Trophoblast cell (in vitro differentiated cells and primary cell): ENCODE measurements at regions not wholly inside any gene's neighbourhood (a gene's known extent, or its start where the extent isn't known, plus 50 kb on each side); places are given as distances from the start of the nearest gene placed in this dataset.
"Not testable (repeated sequence)": the region's sequence is repeated elsewhere in the genome, so short reads cannot be mapped to it uniquely, and the experiment has no call there.

Experiments
- DNase-seq, 2 donors: peaks; one replicate each; pipeline ENCODE4 v3.0.0-alpha.2; 2016
- H2AFZ ChIP-seq: 2 replicates; pipeline ENCODE4 v1.6.1; 2013; ENCODE audit warnings: low read length, moderate library complexity, mild to moderate bottlenecking; ENCODE audit not compliant: insufficient read depth, poor library complexity
- H2AK5ac ChIP-seq: 2 replicates; pipeline ENCODE4 v1.6.1; 2013; ENCODE audit warnings: mild to moderate bottlenecking, low read length
- H2BK120ac ChIP-seq: 2 replicates; pipeline ENCODE4 v1.6.1; 2013; ENCODE audit warnings: low read length, mild to moderate bottlenecking, moderate library complexity; ENCODE audit not compliant: insufficient read depth, poor library complexity
- H2BK12ac ChIP-seq: 2 replicates; pipeline ENCODE4 v1.6.1; 2013; ENCODE audit warnings: mild to moderate bottlenecking, low read length, moderate library complexity
- H2BK5ac ChIP-seq: 2 replicates; pipeline ENCODE4 v1.6.1; 2013; ENCODE audit warnings: low read length, low read depth, moderate library complexity, mild to moderate bottlenecking; ENCODE audit not compliant: poor library complexity
- H3K14ac ChIP-seq: 2 replicates; pipeline ENCODE4 v1.6.1; 2013; ENCODE audit warnings: mild to moderate bottlenecking, low read length
- H3K18ac ChIP-seq: 2 replicates; pipeline ENCODE4 v1.6.1; 2013; ENCODE audit warnings: mild to moderate bottlenecking, low read length
- H3K23ac ChIP-seq: 2 replicates; pipeline ENCODE4 v1.6.1; 2013; ENCODE audit warnings: low read length
- H3K27ac ChIP-seq: 2 replicates; pipeline ENCODE4 v1.5.1; 2013; ENCODE audit warnings: low read depth, mild to moderate bottlenecking, inconsistent platforms, low read length, moderate library complexity
- H3K27me3 ChIP-seq: 2 replicates; pipeline ENCODE4 v1.6.1; 2013; ENCODE audit warnings: inconsistent platforms, mild to moderate bottlenecking, low read length, moderate library complexity; ENCODE audit not compliant: insufficient read depth
- H3K36me3 ChIP-seq, 2 experiments: 1 replicate in 1 of 2; 2 replicates in 1 of 2; pipeline ENCODE4 v1.6.1; 2013; ENCODE audit warnings: low read length in 2 of 2, mild to moderate bottlenecking in 2 of 2, moderate library complexity in 1 of 2; ENCODE audit not compliant: insufficient read depth in 2 of 2, control insufficient read depth in 1 of 2
- H3K4ac ChIP-seq: 2 replicates; pipeline ENCODE4 v1.6.1; 2013; ENCODE audit warnings: low read depth, mild to moderate bottlenecking, low read length, moderate library complexity
- H3K4me1 ChIP-seq, 2 experiments: 1 replicate in 1 of 2; 2 replicates in 1 of 2; pipeline ENCODE4 v1.6.1; 2013; ENCODE audit warnings: low read length in 2 of 2, mild to moderate bottlenecking in 2 of 2, moderate library complexity in 1 of 2; ENCODE audit not compliant: insufficient read depth in 2 of 2, control insufficient read depth in 1 of 2
- H3K4me2 ChIP-seq: 2 replicates; pipeline ENCODE4 v1.6.1; 2013; ENCODE audit warnings: inconsistent platforms, mild to moderate bottlenecking, low read length, moderate library complexity
- H3K4me3 ChIP-seq: 2 replicates; pipeline ENCODE4 v1.5.1; 2013; ENCODE audit warnings: mild to moderate bottlenecking, low read depth, low read length, inconsistent platforms
- H3K79me1 ChIP-seq: one replicate; pipeline ENCODE4 v1.6.1; 2013; ENCODE audit warnings: low read length
- H3K79me2 ChIP-seq: 2 replicates; pipeline ENCODE4 v1.6.1; 2013; ENCODE audit warnings: low read length, mild to moderate bottlenecking; ENCODE audit not compliant: control insufficient read depth, insufficient read depth, poor library complexity
- H3K9ac ChIP-seq: 2 replicates; pipeline ENCODE4 v1.6.1; 2013; ENCODE audit warnings: mild to moderate bottlenecking, low read length
- H3K9me3 ChIP-seq: 2 replicates; pipeline ENCODE4 v1.6.1; 2013; ENCODE audit warnings: low read depth, mild to moderate bottlenecking, control low read depth, inconsistent platforms, low read length; ENCODE audit not compliant: insufficient read depth
- H4K12ac ChIP-seq: 2 replicates; pipeline ENCODE4 v1.6.1; 2013; ENCODE audit warnings: low read depth, mild to moderate bottlenecking, low read length, moderate library complexity
- H4K8ac ChIP-seq: 2 replicates; pipeline ENCODE4 v1.6.1; 2013; ENCODE audit warnings: low read depth, mild to moderate bottlenecking, low read length, moderate library complexity
- H4K91ac ChIP-seq: one replicate; pipeline ENCODE4 v1.6.1; 2013; ENCODE audit warnings: low read depth, mild to moderate bottlenecking, low read length, moderate library complexity
- WGBS: extraction: QIAGEN DNeasy Blood & Tissue Kit; methylation state at CpG from one replicate; pipeline ENCODE4 v1.1.7; 2013; ENCODE audit warnings: missing lambda C conversion rate; ENCODE audit not compliant: insufficient read length, insufficient coverage; ENCODE audit errors: extremely low coverage; 5-methylcytosine and 5-hydroxymethylcytosine counted together

GRCh38 chr12:47340411-47341015 is 260.8 kb upstream of the AMIGO2 start:
- Histone ChIP-seq H3K4me2 (no peak overlapping the region), H3K27me3 (no peaks in the 10 kb centered on the region), H3K23ac (no peak overlapping the region), H2AK5ac (no peak overlapping the region), H2BK12ac (no peak overlapping the region), H3K79me1 (no peaks in the 10 kb centered on the region), H2BK5ac (no peak overlapping the region), H3K79me2 (no peaks in the 10 kb centered on the region), H3K4ac (no peak overlapping the region), H3K9me3 (no peaks in the 10 kb centered on the region), H3K14ac (no peak overlapping the region), H3K27ac (no peak overlapping the region), H3K9ac (no peak overlapping the region), H2BK120ac (no peak overlapping the region), H4K91ac (no peak overlapping the region), H2AFZ (no peak overlapping the region), H3K4me3 (no peak overlapping the region), H3K4me1 (no peaks in the 10 kb centered on the region), H3K18ac (no peak overlapping the region), H3K36me3 (no peaks in the 10 kb centered on the region), H4K12ac (no peak overlapping the region), H4K8ac (no peak overlapping the region)
- no CpG with 5 or more reads among the region's 7 CpGs for WGBS
- DNase-seq: no peak

GRCh38 chr12:47337581-47337980 is 257.8 kb upstream of the AMIGO2 start:
- Histone ChIP-seq H3K23ac (no peak overlapping the region), H3K4ac (no peak overlapping the region), H4K8ac (no peak overlapping the region), H2AK5ac (no peak overlapping the region), H4K91ac (no peak overlapping the region), H3K79me1 (no peaks in the 10 kb centered on the region), H3K14ac (no peak overlapping the region), H2AFZ (no peak overlapping the region), H2BK5ac (no peak overlapping the region), H3K36me3 (no peaks in the 10 kb centered on the region), H3K27ac (no peak overlapping the region), H3K27me3 (no peaks in the 10 kb centered on the region), H3K4me1 (no peaks in the 10 kb centered on the region), H2BK120ac (no peak overlapping the region), H3K4me2 (no peak overlapping the region), H4K12ac (no peak overlapping the region), H3K4me3 (no peak overlapping the region), H3K9me3 (no peaks in the 10 kb centered on the region), H3K18ac (no peak overlapping the region), H3K9ac (no peak overlapping the region), H3K79me2 (no peaks in the 10 kb centered on the region), H2BK12ac (no peak overlapping the region)
- no peak for DNase-seq

- H2BK5ac ChIP-seq, H3K18ac ChIP-seq, DNase-seq, H3K9ac ChIP-seq, H2BK120ac ChIP-seq, H3K4me2 ChIP-seq, H3K14ac ChIP-seq, H3K27ac ChIP-seq, H2AFZ ChIP-seq, H2BK12ac ChIP-seq, H3K9me3 ChIP-seq, H3K23ac ChIP-seq, H4K91ac ChIP-seq, H3K79me1 ChIP-seq, H4K12ac ChIP-seq, H3K36me3 ChIP-seq, H3K4ac ChIP-seq, H3K4me1 ChIP-seq, H3K79me2 ChIP-seq, H3K4me3 ChIP-seq, H3K27me3 ChIP-seq, H2AK5ac ChIP-seq, H4K8ac ChIP-seq: not testable (repeated sequence)
- WGBS: no CpG with 5 or more reads among the region's 22 CpGs
These were observed 253.6 kb upstream of the AMIGO2 start for GRCh38 chr12:47333271-47333858.

GRCh38 chr12:47328831-47329545 is 249.2 kb upstream of the AMIGO2 start:
- Histone ChIP-seq H2BK12ac (no peak overlapping the region), H2AK5ac (no peak overlapping the region), H3K23ac (no peak overlapping the region), H3K4me1 (no peaks in the 10 kb centered on the region), H3K9me3 (no peaks in the 10 kb centered on the region), H3K9ac (no peak overlapping the region), H3K27ac (no peak overlapping the region), H2BK120ac (no peak overlapping the region), H3K14ac (no peak overlapping the region), H3K4ac (no peak overlapping the region), H3K4me2 (no peak overlapping the region), H3K79me2 (no peaks in the 10 kb centered on the region), H3K36me3 (no peaks in the 10 kb centered on the region), H3K4me3 (no peak overlapping the region), H4K12ac (no peak overlapping the region), H2AFZ (no peak overlapping the region), H3K79me1 (no peaks in the 10 kb centered on the region), H3K27me3 (no peaks in the 10 kb centered on the region), H4K91ac (no peak overlapping the region), H3K18ac (no peak overlapping the region), H2BK5ac (no peak overlapping the region), H4K8ac (no peak overlapping the region)
- peak in 1 of 2 donors; percentile 5 for DNase-seq
- WGBS: no CpG with 5 or more reads among the region's 1 CpG
